IPS-15b (cell line): ENCODE measurements at regions not wholly inside any gene's neighbourhood (a gene's known extent, or its start where the extent isn't known, plus 50 kb on each side); places are given as distances from the start of the nearest gene placed in this dataset.

ENCODE experiments used
- H3K27me3 ChIP-seq: one replicate; pipeline ENCODE4 v1.6.1; 2013; ENCODE audit warnings: low read length; ENCODE audit not compliant: control insufficient read depth, insufficient read depth
- H3K36me3 ChIP-seq: one replicate; pipeline ENCODE4 v1.6.1; 2013; ENCODE audit warnings: low read length; ENCODE audit not compliant: control insufficient read depth, insufficient read depth
- H3K4me1 ChIP-seq: one replicate; pipeline ENCODE4 v1.6.1; 2013; ENCODE audit warnings: mild to moderate bottlenecking, low read length; ENCODE audit not compliant: control insufficient read depth, insufficient read depth
- H3K4me3 ChIP-seq: one replicate; pipeline ENCODE4 v1.5.1; 2013; ENCODE audit warnings: low read depth, low read length
- H3K9ac ChIP-seq: one replicate; pipeline ENCODE4 v1.6.1; 2013; ENCODE audit warnings: low read depth, mild to moderate bottlenecking, low read length
- H3K9me3 ChIP-seq: one replicate; pipeline ENCODE4 v1.6.1; 2013; ENCODE audit warnings: mild to moderate bottlenecking, low read length; ENCODE audit not compliant: control insufficient read depth, insufficient read depth

- H3K9ac ChIP-seq: no peak overlapping the region
- H3K4me1 ChIP-seq: no peaks in the 10 kb centered on the region
- no peak overlapping the region for H3K4me3 ChIP-seq
- no peaks in the 10 kb centered on the region for H3K27me3 ChIP-seq
- no peaks in the 10 kb centered on the region for H3K9me3 ChIP-seq
- H3K36me3 ChIP-seq: no peaks in the 10 kb centered on the region
Measured at GRCh38 chr6:9628819-9629218, 786.1 kb downstream of the TFAP2A start.

- H3K36me3 ChIP-seq: no peaks in the 10 kb centered on the region
- no peak overlapping the region for H3K9ac ChIP-seq
- H3K4me3 ChIP-seq: no peak overlapping the region
- H3K4me1 ChIP-seq: no peaks in the 10 kb centered on the region
- H3K9me3 ChIP-seq: no peaks in the 10 kb centered on the region
- no peaks in the 10 kb centered on the region for H3K27me3 ChIP-seq
Measured at GRCh38 chr6:9627916-9628315, 787.0 kb downstream of the TFAP2A start.

GRCh38 chr6:9623985-9624384 is 790.9 kb downstream of the TFAP2A start:
- no peak overlapping the region for H3K4me3 ChIP-seq
- H3K4me1 ChIP-seq: no peaks in the 10 kb centered on the region
- no peaks in the 10 kb centered on the region for H3K36me3 ChIP-seq
- no peaks in the 10 kb centered on the region for H3K27me3 ChIP-seq
- H3K9me3 ChIP-seq: no peaks in the 10 kb centered on the region
- H3K9ac ChIP-seq: no peak overlapping the region

GRCh38 chr6:9623228-9623832 is 791.5 kb downstream of the TFAP2A start:
- H3K9ac ChIP-seq: no peak overlapping the region
- H3K36me3 ChIP-seq: no peaks in the 10 kb centered on the region
- H3K9me3 ChIP-seq: no peaks in the 10 kb centered on the region
- no peak overlapping the region for H3K4me3 ChIP-seq
- no peaks in the 10 kb centered on the region for H3K4me1 ChIP-seq
- no peaks in the 10 kb centered on the region for H3K27me3 ChIP-seq

- Histone ChIP-seq H3K4me1 (no peaks in the 10 kb centered on the region), H3K9me3 (no peaks in the 10 kb centered on the region), H3K4me3 (no peak overlapping the region), H3K27me3 (no peaks in the 10 kb centered on the region), H3K9ac (no peak overlapping the region), H3K36me3 (no peaks in the 10 kb centered on the region)
Measured at GRCh38 chr6:9621276-9621675, 793.6 kb downstream of the TFAP2A start.

GRCh38 chr6:9620687-9621086 is 794.2 kb downstream of the TFAP2A start:
- Histone ChIP-seq H3K9me3 (no peaks in the 10 kb centered on the region), H3K4me3 (no peak overlapping the region), H3K27me3 (no peaks in the 10 kb centered on the region), H3K36me3 (no peaks in the 10 kb centered on the region), H3K4me1 (no peaks in the 10 kb centered on the region), H3K9ac (no peak overlapping the region)

- no peaks in the 10 kb centered on the region for H3K9me3 ChIP-seq
- H3K36me3 ChIP-seq: no peaks in the 10 kb centered on the region
- H3K4me1 ChIP-seq: no peaks in the 10 kb centered on the region
- H3K9ac ChIP-seq: no peak overlapping the region
- no peaks in the 10 kb centered on the region for H3K27me3 ChIP-seq
- H3K4me3 ChIP-seq: no peak overlapping the region
Measured at GRCh38 chr6:9620263-9620662, 794.6 kb downstream of the TFAP2A start.

- Histone ChIP-seq H3K9me3 (no peaks in the 10 kb centered on the region), H3K27me3 (no peaks in the 10 kb centered on the region), H3K9ac (no peak overlapping the region), H3K36me3 (no peaks in the 10 kb centered on the region), H3K4me1 (no peaks in the 10 kb centered on the region), H3K4me3 (no peak overlapping the region)
Measured at GRCh38 chr6:9614778-9615177, 800.1 kb downstream of the TFAP2A start.

- no peak overlapping the region for H3K4me3 ChIP-seq
- no peak overlapping the region for H3K9ac ChIP-seq
- no peaks in the 10 kb centered on the region for H3K4me1 ChIP-seq
- no peaks in the 10 kb centered on the region for H3K9me3 ChIP-seq
- H3K27me3 ChIP-seq: no peaks in the 10 kb centered on the region
- no peaks in the 10 kb centered on the region for H3K36me3 ChIP-seq
Measured at GRCh38 chr6:9612489-9612888, 802.4 kb downstream of the TFAP2A start.

GRCh38 chr6:9610620-9611415 is 804.1 kb downstream of the TFAP2A start:
- Histone ChIP-seq H3K36me3 (no peaks in the 10 kb centered on the region), H3K4me1 (peaks cover 3% of the 10 kb centered on the region), H3K9me3 (no peaks in the 10 kb centered on the region), H3K4me3 (no peak overlapping the region), H3K9ac (no peak overlapping the region), H3K27me3 (no peaks in the 10 kb centered on the region)

- Histone ChIP-seq H3K4me1 (peaks cover 3% of the 10 kb centered on the region), H3K9ac (no peak overlapping the region), H3K27me3 (no peaks in the 10 kb centered on the region), H3K36me3 (no peaks in the 10 kb centered on the region), H3K4me3 (no peak overlapping the region), H3K9me3 (no peaks in the 10 kb centered on the region)
Measured at GRCh38 chr6:9606435-9607134, 808.3 kb downstream of the TFAP2A start.

GRCh38 chr6:9594746-9595145 is 820.1 kb downstream of the TFAP2A start:
- H3K36me3 ChIP-seq: no peaks in the 10 kb centered on the region
- H3K27me3 ChIP-seq: no peaks in the 10 kb centered on the region
- H3K9ac ChIP-seq: no peak overlapping the region
- H3K4me1 ChIP-seq: no peaks in the 10 kb centered on the region
- no peak overlapping the region for H3K4me3 ChIP-seq
- no peaks in the 10 kb centered on the region for H3K9me3 ChIP-seq
